Fibroblast of mammary gland (primary cell): ENCODE measurements at regions not wholly inside any gene's neighbourhood (a gene's known extent, or its start where the extent isn't known, plus 50 kb on each side); places are given as distances from the start of the nearest gene placed in this dataset.

ENCODE experiments used
- DNase-seq: peaks from one replicate; pipeline ENCODE4 v3.0.0-alpha.2; 2010; ENCODE audit warnings: low read depth
- H3K4me3 ChIP-seq: 2 replicates; pipeline ENCODE4 v1.5.1; 2011; ENCODE audit warnings: low read depth, mild to moderate bottlenecking, low read length, moderate library complexity; ENCODE audit not compliant: control insufficient read depth
- TF ChIP-seq, protein P1 (sequence below): conservative IDR thresholded peaks from 2 replicates; pipeline ENCODE4 v1.5.1; 2011; ENCODE audit warnings: low read depth, low read length, inconsistent platforms; ENCODE audit not compliant: control insufficient read depth, insufficient read depth

- H3K4me3 ChIP-seq, result no peak overlapping the region
- TF ChIP-seq, protein P1, sequence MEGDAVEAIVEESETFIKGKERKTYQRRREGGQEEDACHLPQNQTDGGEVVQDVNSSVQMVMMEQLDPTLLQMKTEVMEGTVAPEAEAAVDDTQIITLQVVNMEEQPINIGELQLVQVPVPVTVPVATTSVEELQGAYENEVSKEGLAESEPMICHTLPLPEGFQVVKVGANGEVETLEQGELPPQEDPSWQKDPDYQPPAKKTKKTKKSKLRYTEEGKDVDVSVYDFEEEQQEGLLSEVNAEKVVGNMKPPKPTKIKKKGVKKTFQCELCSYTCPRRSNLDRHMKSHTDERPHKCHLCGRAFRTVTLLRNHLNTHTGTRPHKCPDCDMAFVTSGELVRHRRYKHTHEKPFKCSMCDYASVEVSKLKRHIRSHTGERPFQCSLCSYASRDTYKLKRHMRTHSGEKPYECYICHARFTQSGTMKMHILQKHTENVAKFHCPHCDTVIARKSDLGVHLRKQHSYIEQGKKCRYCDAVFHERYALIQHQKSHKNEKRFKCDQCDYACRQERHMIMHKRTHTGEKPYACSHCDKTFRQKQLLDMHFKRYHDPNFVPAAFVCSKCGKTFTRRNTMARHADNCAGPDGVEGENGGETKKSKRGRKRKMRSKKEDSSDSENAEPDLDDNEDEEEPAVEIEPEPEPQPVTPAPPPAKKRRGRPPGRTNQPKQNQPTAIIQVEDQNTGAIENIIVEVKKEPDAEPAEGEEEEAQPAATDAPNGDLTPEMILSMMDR, result no peak
- DNase-seq, result peak; percentile 93
These were observed 173.6 kb downstream of the NUFIP1 start for GRCh38 chr13:44815623-44816022.

GRCh38 chr13:44814836-44815235 lies 174.4 kb downstream of the NUFIP1 start:
- DNase-seq, result no peak
- H3K4me3 ChIP-seq, result no peak overlapping the region
- TF ChIP-seq, protein P1, result no peak

DNA sequence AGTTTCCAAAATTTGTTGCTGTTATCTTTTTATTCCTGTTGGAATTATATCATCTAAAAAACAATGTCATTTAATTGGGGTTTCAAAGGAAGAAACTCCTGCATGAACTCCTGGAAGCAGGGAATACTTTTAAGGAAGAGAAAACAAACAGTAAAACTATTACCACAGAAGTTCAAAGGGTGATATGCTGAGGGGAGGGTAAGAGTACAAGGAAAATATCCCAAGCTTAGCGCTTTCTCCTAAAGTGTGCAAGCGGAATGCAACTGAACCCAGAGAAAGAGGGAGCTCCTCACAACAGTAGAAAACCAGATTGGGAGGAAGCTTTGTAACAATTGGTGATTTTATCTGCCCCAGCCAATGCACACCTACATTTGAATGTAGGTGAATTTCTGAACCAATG lies 175.1 kb downstream of the NUFIP1 start:
- no peak overlapping the region for H3K4me3 ChIP-seq
- DNase-seq, result no peak
- TF ChIP-seq, protein P1, result no peak

DNA sequence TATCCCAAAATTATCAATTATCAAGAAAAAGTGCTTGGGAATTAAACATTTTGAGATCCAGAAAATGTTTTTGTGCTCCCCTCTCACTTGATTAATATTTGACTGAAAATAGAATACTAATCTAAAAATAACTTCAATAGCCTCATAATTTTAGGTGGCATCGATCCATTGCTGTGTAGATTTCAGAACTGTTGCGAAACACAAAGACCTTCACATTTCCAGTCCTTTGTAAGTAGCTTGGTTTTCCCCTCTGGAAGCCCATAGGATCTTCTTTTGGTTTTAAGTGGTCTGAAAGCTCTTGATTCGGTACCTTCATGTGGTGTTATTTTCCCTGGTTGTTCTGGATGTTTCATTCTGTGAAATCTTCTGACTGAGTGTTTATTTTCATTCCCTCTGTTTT lies 176.5 kb downstream of the NUFIP1 start:
- TF ChIP-seq, protein P1, result no peak
- peak; percentile 28 for DNase-seq
- H3K4me3 ChIP-seq, result no peak overlapping the region

GRCh38 chr13:44810061-44810840 lies 179.0 kb downstream of the NUFIP1 start:
- TF ChIP-seq, protein P1, result no peak
- no peak for DNase-seq
- no peak overlapping the region for H3K4me3 ChIP-seq

DNA sequence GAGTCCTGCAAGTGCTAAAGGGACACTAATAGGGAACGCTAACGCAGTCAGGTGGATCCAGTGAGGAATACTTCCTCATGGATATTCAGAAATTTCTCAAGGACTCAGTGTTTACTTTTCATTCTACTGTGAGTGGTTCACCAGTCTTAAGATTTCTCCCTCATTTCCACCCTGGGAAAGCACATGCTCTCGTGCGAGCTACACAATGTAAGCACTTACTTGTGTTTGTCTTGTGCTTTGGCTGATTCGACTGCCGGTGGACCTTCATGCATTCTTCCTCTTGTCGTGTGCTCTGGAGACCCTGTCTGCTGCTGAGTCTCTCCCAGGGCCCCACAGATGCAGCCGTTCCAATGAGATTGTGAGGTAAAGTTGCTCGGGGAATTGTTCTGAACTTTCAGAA lies 180.1 kb downstream of the NUFIP1 start:
- TF ChIP-seq, protein P1, result no peak
- no peak for DNase-seq
- no peak overlapping the region for H3K4me3 ChIP-seq
